Renal pelvis (tissue), 1 donor: ENCODE measurements at regions not wholly inside any gene's neighbourhood (a gene's known extent, or its start where the extent isn't known, plus 50 kb on each side); places are given as distances from the start of the nearest gene placed in this dataset.

Experiments used
- DNase-seq: peaks from one replicate; pipeline ENCODE4 v3.0.0-alpha.2; 2013

DNA sequence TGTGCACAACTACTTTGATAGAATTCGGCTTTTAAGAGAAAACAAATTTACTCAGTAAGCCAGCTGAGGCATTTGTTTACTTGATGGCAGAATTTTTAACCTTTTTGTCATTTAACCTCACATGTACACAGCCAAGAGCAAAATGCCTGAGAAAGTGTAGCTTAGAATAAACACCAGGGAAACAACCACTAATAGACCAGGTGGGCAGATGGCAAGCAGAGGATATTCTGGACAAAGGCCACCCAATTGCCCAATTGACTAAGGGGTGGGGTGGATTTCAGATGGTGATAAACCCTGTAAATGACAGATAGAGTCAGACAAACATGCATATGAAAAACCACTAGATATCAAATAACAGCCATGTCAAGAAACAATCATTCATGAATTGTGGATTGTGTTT, 190.7 kb upstream of the FBXL4 start:
- no peak for DNase-seq

- DNase-seq: no peak
These were observed 189.6 kb upstream of the FBXL4 start for GRCh38 chr6:99137314-99137713.

DNA sequence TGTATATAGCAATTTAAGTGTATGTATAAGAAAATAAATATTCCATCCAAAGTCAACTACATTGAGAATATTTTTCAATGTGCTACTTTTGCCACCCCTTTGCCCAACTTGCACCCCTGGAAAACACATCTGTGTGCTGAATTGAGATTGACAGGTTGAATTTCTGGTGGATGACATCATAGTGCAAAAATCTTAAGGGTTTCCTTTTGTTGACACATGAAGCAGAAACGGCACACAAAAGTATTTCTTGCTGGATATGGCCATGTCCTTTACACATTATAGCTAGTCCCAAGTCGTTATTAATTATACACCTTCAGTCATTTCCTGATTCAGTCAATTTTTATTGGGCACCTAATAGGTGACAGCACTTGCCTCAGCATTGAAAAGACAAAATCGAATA, 188.7 kb upstream of the FBXL4 start:
- DNase-seq: no peak

DNA sequence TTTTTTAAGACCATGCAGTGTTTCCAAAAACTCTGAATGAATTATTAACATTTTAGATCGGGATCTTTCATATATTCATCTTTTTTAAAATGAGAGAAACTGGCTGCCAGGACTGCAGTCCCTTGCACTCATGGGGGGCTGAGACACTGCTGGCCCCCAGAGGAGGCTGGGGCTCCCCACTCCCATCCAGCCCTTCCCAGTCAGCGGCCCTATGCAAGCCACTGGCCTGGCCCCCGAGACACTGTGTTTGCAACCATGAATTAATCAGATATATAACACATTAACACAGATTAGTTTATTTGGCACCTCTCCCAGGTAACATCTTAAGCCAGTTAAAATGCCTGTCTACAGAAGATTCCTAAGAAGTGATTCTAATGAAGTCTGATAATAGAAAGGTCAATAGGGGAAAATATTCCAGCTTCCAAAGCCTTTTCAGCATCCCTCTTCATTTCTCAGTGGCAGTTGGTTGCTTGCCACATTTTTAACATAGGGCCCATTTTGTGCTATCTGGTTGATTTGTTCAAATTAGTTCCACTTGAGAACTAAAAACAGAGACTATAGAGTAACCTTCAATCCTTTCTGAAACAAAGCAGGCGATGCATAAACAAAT, 184.4 kb upstream of the FBXL4 start:
- no peak for DNase-seq

- DNase-seq: no peak
These were observed 183.4 kb upstream of the FBXL4 start for GRCh38 chr6:99130897-99131873.

DNA sequence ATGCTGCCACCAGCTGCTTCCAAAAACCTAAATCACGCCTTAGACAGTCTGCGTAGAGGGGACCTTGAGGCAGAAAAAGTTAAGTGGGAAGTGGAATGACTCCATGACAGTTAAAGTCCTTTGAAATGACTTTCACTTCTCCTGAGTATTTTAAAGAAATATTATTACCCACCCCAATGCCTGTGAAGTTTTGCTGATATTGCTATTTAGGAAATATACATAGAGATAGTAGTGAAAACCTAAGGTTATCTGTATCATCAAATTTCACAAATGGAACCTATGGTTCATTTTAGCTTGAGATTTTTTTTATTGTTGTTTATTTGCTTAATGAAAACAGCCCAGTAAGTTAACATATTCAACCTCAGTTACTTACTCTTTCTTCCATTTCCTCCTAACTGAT, 182.1 kb upstream of the FBXL4 start:
- no peak for DNase-seq

DNA sequence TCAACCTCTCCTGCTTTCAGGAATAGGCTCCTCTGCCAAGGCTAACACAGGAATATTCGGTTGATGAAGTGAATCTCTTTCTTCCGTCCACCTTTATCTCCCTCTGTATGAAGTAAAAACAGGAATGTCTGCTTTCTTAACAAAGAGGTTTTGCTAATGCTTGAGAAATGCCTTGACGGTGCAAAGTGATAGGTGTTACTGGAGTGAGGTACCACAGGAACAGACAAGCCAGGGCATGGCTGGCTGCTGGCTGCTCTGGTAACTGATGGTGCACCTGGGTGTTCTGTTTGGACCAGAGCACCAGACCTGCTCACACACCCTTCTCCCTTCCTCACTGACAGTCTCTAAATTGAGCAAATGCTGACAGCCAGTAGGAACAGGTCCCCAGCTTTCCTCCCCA, 174.0 kb upstream of the FBXL4 start:
- DNase-seq: no peak

DNA sequence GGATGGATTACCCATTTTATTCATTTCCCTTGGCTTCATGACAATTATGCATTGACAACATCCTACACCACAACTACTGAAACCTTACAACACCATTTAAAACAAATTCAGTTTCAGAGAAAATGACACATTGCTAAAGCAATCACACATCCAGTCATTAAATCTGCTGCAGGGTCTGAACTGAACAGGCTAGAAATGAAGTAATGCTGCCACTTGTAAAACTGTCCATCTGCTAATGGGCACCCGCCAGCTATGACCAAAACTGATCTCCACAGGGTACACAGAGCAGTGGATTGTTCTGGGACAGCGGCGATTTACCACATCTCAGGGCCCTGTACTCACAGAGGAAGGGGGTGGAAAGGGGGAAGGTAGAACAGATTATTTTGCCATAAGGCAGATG, 172.9 kb upstream of the FBXL4 start:
- DNase-seq: no peak

GRCh38 chr6:99119109-99120031, 171.6 kb upstream of the FBXL4 start:
- peak; percentile 52 for DNase-seq

DNA sequence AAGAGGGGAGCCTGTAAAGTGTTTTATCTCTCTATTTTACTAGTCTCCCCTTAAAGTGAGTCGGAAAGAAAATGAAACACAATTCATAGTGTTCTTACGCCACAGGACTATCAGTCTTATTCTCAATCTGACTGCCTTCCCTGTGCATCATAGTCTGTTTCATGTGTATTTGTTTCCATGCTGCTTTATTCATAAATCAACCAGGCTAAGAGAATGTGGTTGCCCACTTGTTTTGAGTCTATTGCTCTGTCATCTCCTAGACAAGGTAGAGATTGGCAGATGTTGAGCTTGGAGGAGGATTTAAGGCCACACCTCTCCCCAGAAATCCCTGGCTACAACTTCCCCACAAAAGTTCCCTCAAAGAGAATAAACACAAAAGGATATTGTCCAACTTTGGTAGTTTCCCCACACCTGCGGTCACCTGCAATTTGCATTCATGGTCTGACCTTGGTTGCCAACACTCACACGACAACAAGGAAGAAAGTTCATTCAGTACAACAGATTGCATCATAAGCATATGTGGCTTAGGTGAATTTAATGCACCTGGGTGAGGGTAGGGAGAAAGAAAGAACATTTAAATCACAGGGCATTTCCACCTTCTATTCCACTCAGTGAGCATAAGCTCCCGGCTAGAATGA, 167.1 kb upstream of the FBXL4 start:
- DNase-seq: no peak

DNA sequence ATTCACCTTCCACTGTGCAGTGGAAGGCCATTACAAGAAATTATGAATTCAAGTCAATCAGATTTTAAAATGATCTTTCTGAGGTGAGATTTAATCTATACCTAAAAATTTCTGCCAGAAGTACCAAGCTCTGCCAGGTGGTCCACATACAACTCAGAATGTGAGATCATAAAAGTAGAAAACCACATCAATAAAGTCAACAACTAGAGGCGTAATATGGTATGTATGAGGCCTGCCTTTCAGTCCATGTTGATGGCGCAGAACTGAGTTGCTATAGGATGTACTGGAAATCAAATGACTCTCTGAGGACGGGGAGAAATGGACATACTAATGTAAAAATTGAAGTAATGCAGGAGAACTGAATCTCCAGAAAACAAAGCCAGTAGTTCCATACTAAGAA, 163.8 kb upstream of the FBXL4 start:
- DNase-seq: no peak

DNA sequence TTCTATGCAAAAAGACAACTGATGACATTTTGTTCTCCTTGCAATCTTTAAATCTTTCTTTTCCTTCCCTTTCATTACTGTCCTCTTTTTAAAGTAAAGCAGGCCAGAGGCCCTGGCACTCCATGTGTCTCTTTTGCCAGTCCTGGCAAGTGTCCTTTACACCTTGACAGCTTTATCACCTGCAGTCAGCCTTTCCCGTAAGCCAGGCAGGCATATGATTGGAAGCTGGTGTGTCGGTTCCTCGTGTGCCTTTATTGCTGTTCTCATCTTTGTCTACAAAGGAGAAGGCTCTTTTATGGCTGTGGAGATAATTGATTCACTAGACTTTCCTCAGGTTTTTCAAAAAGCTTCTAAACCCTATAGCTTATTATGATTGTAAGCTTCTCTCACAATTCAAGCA, 162.3 kb upstream of the FBXL4 start:
- DNase-seq: peak; percentile 9

GRCh38 chr6:99104218-99104617, 156.5 kb upstream of the FBXL4 start:
- no peak for DNase-seq

GRCh38 chr6:99099243-99099642, 151.5 kb upstream of the FBXL4 start:
- DNase-seq: no peak

DNA sequence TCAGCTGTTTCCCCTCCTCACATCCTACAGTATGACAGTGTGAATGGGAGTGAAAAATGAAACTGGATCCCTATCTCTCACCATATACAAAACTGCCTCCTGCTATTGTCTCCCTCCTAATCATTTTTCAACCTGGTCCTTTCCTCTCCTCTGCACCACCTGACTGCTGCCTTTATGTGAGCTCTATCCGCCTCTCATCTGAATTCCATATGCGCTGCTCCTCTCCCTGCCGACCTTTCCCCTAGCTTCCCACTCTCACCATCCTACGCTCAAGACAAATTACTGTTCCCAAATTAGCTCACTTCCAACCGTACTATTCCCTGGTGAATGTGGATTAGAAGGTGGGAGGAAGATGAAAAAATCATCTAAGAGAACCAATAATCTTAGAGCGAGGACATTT, 148.4 kb upstream of the FBXL4 start:
- no peak for DNase-seq

DNA sequence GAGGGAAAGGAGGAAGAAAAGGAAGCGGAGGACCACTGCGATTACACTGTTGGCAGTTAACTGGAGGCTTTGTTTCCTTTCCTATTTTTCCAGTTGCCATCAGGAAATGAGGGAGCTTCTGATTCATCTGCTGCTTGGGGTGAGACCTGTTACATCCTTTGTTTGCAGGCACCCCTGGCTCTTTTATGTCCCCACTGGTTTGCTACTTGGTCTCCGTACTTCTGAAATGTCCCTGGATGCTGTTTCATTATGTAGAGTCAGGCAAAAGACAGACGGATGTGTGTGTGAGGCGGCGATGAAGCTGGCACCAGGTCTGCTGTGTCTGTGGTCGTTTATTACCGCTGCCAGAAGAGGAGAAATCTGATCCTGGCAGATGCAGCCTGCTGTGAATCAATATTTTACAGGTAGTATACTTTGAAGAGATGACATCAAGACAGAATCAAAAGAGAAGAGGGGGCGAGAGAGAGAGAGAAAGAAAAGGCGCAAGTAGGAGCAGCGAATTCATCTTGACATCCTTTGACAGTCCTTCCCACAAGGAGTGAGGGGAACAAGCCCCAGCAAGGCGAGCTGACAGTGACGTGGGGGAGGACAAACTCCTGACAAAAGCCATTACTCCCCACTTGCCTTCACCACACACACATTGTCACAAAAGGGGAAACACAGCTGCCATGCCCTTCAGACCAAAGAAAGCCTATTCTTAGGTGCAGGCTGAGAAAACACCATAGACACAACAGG, 145.9 kb upstream of the FBXL4 start:
- peak; percentile 41 for DNase-seq

GRCh38 chr6:99092461-99092860, 144.7 kb upstream of the FBXL4 start:
- no peak for DNase-seq

DNA sequence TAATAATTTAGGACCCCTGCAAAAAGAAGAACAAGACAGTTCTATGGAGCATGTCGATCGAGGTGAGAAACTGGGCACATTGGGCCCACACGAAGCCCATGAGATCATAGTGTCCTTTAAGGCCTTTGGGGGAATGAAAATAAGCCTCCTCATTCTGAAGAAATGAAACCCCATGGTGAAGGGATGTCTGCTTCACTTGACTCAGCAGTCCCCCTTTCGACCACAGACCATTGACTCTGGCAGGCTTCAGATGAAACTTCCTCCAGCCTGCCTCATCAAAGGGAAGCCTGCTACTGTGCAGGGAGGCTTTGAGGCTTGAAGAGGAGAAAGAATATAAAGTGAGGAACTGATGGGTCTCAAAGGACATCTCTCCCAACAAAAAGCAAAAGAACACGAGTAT, 144.2 kb upstream of the FBXL4 start:
- no peak for DNase-seq

DNA sequence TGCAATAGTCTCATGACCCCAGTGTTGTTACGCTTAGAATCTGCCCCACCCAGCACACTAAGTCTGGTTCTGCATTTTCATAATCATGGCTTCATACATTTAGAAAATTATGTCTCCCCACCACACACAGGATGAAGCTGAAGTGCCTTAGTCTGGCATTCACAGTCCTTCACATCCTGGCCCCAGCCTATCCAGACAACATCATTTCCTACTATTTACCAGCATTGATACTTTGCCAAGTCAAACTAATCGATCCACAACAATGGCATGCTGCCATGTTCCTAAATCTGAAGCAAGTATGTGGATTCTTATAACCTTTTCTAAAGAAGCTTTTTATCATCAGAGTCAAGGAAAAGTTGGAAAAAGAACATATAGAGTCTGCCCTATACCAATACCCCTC, 132.4 kb upstream of the FBXL4 start:
- DNase-seq: no peak

- no peak for DNase-seq
These were observed 131.3 kb upstream of the FBXL4 start for GRCh38 chr6:99079058-99079457.

- DNase-seq: no peak
These were observed 125.5 kb upstream of the FBXL4 start for GRCh38 chr6:99073223-99073622.
